Neuron (in vitro differentiated cells): ENCODE measurements at regions not wholly inside any gene's neighbourhood (a gene's known extent, or its start where the extent isn't known, plus 50 kb on each side); places are given as distances from the start of the nearest gene placed in this dataset.
"Not testable (repeated sequence)": the region's sequence is repeated elsewhere in the genome, so short reads cannot be mapped to it uniquely, and the experiment has no call there.

Experiments used
- H2AFZ ChIP-seq: one replicate; pipeline ENCODE4 v1.6.1; 2013; ENCODE audit warnings: low read depth, mild to moderate bottlenecking, inconsistent platforms, low read length, moderate library complexity
- H3K27me3 ChIP-seq: one replicate; pipeline ENCODE4 v1.6.1; 2013; ENCODE audit warnings: low read length; ENCODE audit not compliant: insufficient read depth
- H3K36me3 ChIP-seq: one replicate; pipeline ENCODE4 v1.6.1; 2013; ENCODE audit warnings: low read length; ENCODE audit not compliant: insufficient read depth
- H3K4me1 ChIP-seq: one replicate; pipeline ENCODE4 v1.6.1; 2013; ENCODE audit warnings: low read length; ENCODE audit not compliant: insufficient read depth
- H3K4me3 ChIP-seq: 2 replicates; pipeline ENCODE4 v1.5.1; 2013; ENCODE audit warnings: mild to moderate bottlenecking, low read length, moderate library complexity
- H3K9me3 ChIP-seq: one replicate; pipeline ENCODE4 v1.6.1; 2013; ENCODE audit warnings: low read length

DNA sequence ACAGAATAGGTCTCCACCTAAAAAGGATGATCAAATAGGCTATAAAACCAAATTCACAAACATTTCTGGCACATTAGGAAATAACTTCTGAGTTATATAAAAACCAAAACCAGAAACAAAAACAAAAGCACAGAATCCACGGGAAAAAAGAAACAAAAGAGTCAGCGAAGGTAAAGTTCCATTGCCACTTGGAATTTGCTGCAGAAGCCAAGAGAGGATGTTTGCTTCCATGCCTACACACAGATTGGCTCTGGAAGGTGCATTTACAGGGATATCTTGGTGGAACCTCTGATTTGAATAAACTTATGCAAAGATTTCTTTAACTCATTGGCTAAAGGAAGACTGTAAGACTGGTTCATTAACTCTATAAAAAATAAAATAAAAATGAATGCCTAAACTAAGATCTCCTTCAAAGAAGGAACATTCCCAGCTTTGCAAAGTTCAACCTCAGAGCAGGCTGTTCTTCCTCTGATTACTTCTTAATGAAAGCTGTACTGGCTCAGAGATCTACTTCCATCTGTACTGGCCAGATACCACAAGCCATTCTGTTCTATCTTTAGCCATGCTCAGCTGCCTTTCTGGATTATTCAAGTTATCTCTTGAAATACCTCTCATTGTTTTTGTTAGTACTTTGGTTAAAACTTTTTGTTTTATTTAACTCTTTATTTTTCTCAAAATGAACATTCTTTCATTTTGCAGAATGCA lies 537.5 kb upstream of the CCDC54 start:
- Histone ChIP-seq H3K4me1 (peaks cover 8% of the 10 kb centered on the region), H2AFZ (peak overlapping the region; percentile 26), H3K36me3 (no peaks in the 10 kb centered on the region), H3K27me3 (no peaks in the 10 kb centered on the region), H3K9me3 (no peaks in the 10 kb centered on the region), H3K4me3 (no peak overlapping the region)

DNA sequence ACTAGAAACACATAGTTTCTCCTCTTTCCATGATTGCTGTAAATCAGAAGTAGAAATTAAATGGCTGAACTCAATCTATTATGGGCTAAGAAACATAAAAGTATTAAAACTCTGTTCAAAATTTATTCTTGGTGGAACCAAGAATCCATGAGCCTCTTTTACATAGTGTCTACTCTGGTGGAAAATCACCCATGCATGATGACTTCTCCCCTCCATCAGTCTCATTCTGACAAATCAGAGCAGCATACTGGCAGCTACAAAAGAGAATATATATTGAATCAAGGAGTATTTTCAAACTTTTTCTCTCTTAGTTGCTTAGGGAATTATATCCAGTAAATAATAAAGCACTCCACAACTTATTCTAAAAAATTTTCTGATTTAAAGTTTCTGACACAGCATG lies 536.9 kb upstream of the CCDC54 start:
- peak overlapping the region; percentile 26 for H2AFZ ChIP-seq
- no peaks in the 10 kb centered on the region for H3K36me3 ChIP-seq
- no peak overlapping the region for H3K4me3 ChIP-seq

DNA sequence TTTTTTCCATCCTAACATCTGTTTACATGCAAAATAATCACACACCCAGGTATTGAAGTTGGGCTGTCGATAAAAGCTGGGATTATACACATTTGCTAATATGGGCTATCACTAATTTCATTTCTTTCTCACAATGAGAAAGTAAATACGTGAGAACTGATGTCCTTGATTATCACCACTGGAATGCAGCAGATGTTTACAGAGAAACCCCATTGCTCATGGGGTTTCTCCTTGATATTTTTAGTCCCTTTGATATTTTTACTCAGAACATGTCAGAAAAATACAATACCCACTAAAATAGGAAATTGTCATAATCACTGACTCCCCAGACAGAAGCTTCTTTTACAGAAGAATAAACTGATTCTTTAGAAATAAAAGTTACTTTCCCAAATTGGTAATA lies 535.1 kb upstream of the CCDC54 start:
- Histone ChIP-seq H3K27me3 (no peaks in the 10 kb centered on the region), H3K4me3 (no peak overlapping the region), H2AFZ (no peak overlapping the region), H3K4me1 (peaks cover 2% of the 10 kb centered on the region), H3K36me3 (no peaks in the 10 kb centered on the region), H3K9me3 (no peaks in the 10 kb centered on the region)

More for the DNA sequence above, 536.9 kb upstream of the CCDC54 start:
- H3K27me3 ChIP-seq, result no peaks in the 10 kb centered on the region
- H3K4me1 ChIP-seq, result peaks cover 8% of the 10 kb centered on the region
- H3K9me3 ChIP-seq, result no peaks in the 10 kb centered on the region

DNA sequence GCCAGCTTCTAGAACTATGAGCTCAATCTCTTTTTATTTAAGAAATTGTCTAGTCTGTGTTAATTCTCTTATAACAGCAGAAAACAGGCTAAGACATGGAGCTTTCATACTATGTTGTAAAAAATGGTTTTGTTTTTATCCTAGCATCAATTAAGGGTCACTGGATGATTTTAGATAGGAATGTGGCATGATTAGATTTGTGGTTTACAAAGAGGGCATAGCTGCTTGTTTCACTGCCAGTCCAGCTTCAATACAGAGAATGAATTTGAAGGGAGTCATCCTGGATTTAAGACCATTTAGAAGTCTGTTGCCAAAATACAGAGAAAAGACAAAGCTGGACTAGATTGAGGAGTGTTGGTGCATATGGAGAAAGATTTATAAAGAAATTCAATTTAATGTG lies 532.6 kb upstream of the CCDC54 start:
- H3K4me3 ChIP-seq, result no peak overlapping the region
- no peaks in the 10 kb centered on the region for H3K36me3 ChIP-seq
- H3K27me3 ChIP-seq, result no peaks in the 10 kb centered on the region
- H3K4me1 ChIP-seq, result no peaks in the 10 kb centered on the region
- no peaks in the 10 kb centered on the region for H3K9me3 ChIP-seq
- H2AFZ ChIP-seq, result no peak overlapping the region

DNA sequence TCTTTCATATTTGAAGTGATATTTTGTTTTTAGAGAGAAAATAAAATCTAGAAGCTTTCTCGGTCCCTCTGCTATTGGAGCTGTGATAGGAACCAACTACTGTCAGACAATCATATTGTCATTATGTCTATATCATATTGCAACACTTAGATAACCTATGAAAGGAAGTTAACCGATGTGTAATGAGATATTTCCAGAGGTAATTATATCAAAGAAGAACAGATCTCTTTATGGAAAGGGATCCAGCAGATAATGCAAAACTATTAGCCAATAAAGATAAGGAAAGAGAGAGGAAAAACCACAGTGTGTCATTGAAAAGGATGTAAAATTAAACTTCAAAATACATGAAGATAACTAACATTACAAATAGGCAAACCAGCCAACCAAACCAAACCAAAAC lies 529.1 kb upstream of the CCDC54 start:
- Histone ChIP-seq H3K4me3 (no peak overlapping the region), H2AFZ (no peak overlapping the region), H3K27me3 (no peaks in the 10 kb centered on the region), H3K4me1 (no peaks in the 10 kb centered on the region), H3K9me3 (no peaks in the 10 kb centered on the region), H3K36me3 (no peaks in the 10 kb centered on the region)

DNA sequence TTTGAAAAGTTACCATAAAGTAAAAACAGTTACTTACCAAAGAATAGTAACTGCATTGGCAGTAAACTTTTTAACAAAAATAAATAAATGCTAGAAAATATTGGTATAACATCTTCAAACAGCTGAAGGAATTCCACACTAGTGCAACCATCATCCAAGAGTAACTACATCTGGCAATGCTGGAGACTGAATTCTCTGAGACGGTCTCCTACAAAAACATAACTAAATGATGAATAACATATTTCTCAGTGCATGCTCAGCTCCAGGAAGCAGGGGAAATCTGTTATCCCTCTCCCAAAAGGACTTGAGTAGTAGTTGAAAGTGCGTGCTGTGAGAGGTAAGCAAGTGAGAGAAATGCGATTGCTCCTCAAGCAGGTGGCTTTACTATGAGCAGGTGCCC lies 526.8 kb upstream of the CCDC54 start:
- Histone ChIP-seq H3K36me3 (no peaks in the 10 kb centered on the region), H3K4me1 (no peaks in the 10 kb centered on the region), H3K27me3 (no peaks in the 10 kb centered on the region), H2AFZ (no peak overlapping the region), H3K4me3 (no peak overlapping the region), H3K9me3 (no peaks in the 10 kb centered on the region)

DNA sequence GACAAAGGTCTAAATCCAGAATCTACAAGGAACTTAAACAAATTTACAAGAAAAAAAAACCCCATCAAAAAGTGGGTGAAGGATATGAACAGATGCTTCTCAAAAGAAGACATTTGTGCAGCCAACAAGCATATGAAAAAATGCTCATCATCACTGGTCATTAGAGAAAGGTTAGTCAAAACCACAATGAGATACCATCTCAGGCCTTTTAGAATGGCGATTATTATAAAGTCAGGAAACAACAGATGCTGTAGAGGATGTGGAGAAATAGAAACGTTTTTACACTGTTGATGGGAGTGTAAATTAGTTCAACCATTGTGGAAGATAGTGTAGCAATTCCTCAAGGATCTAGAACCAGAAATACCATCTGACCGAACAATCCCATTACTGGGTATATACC lies 518.9 kb upstream of the CCDC54 start:
- H3K4me3 ChIP-seq, H3K27me3 ChIP-seq, H3K4me1 ChIP-seq, H3K36me3 ChIP-seq, H2AFZ ChIP-seq, H3K9me3 ChIP-seq: not testable (repeated sequence)

DNA sequence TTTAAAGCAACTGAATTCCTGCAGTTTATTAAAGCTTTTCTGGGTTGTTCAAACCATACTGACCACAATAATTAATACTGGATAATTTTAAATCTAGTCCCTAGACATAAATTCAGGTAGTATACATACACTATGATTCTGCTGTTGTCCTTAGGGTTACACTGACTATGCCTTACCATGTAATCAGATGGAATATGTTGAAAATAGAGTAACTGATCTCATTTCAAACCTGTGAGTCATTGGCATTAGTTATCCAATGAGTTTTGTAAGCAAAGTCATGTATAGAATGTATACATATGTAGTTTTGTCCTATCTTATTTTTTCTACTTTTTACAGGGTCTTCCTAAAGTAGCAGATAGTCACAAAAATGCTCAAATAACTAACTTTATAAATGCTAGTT lies 517.1 kb upstream of the CCDC54 start:
- Histone ChIP-seq H3K4me3 (no peak overlapping the region), H3K27me3 (no peaks in the 10 kb centered on the region), H2AFZ (no peak overlapping the region), H3K9me3 (no peaks in the 10 kb centered on the region), H3K36me3 (no peaks in the 10 kb centered on the region), H3K4me1 (no peaks in the 10 kb centered on the region)

DNA sequence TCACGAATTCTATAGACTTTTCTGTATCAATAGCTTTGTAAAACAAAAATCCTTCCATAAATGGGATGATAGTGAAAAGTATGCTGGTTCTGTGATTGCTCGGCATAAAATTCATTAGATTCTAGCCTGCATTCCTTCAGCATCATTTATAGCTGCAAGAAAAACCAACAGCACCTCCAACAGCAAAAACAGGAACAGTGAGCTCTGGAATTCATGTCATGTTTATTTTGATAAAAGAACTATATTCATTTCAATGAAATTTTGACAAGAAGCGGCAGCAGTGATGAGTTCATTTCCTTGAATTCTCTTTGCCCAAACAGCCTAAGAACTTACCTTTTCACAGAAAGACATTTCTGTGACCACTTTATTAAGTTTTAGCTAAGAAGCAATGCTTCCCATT lies 515.2 kb upstream of the CCDC54 start:
- Histone ChIP-seq H3K4me3 (no peak overlapping the region), H3K9me3 (no peaks in the 10 kb centered on the region), H3K27me3 (no peaks in the 10 kb centered on the region), H2AFZ (no peak overlapping the region), H3K4me1 (no peaks in the 10 kb centered on the region), H3K36me3 (no peaks in the 10 kb centered on the region)

DNA sequence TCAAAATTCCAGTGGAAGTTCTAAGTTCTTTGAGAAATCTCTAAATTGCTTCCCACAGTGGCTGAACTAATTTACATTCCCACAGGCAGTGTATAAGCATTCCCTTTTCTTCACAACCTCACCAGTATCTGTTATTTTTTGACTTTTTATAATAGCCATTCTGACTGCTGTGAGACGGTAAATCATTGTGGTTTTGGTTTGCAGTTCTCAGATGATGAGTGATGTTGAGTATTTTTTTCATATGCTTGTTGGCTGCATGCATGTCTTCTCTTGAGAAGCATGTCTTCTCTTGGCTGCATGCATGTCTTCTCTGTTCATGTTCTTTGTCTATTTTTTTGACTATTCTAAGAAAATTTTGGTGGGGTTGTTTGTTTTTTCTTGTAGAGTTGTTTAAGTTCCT lies 499.6 kb upstream of the CCDC54 start:
- no peaks in the 10 kb centered on the region for H3K9me3 ChIP-seq
- H3K27me3 ChIP-seq, result no peaks in the 10 kb centered on the region
- no peaks in the 10 kb centered on the region for H3K36me3 ChIP-seq
- H3K4me3 ChIP-seq, result no peak overlapping the region
- no peak overlapping the region for H2AFZ ChIP-seq
- H3K4me1 ChIP-seq, result peaks cover 6% of the 10 kb centered on the region

DNA sequence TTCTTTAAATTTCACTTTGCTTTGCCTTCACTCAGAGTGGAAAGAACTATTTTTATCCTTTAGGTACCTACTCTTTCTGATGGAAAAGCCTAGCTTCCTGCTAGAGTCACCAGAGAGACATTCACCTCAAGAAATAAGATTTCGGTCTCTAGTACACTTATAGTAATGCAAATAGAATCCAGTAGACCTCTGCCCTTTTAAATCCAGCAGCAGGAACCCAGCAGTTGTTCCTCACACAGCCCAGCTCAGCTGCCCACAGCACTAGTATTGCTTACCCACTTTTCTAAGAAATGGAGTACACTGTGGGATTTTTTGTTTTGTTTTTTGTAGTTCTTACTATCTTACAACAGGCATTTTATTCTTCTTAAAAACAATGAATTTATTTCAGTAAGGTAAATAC lies 497.0 kb upstream of the CCDC54 start:
- Histone ChIP-seq H3K27me3 (no peaks in the 10 kb centered on the region), H3K4me1 (peaks cover 6% of the 10 kb centered on the region), H3K4me3 (no peak overlapping the region), H2AFZ (no peak overlapping the region), H3K36me3 (no peaks in the 10 kb centered on the region), H3K9me3 (no peaks in the 10 kb centered on the region)

DNA sequence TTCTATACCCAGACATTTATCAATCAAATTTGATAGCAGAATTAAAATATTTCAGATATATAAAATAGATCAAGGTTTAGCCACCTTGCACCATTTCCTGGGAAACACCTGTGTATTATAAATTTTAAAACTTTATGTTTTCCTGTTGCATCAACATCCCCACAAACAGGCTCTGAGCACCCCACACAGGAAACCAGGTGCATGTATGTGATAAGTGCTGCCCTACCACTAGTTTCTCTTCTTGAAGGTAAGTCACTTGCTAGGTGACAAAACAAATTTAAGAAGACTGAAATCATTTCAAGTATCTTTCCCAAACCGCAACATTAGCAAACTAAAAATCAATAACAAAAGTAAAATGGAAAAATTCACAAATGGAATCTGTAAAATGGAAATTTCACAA lies 496.1 kb upstream of the CCDC54 start:
- Histone ChIP-seq H3K9me3 (peaks cover 2% of the 10 kb centered on the region), H3K27me3 (no peaks in the 10 kb centered on the region), H3K4me1 (peaks cover 6% of the 10 kb centered on the region), H3K36me3 (no peaks in the 10 kb centered on the region), H3K4me3 (no peak overlapping the region), H2AFZ (no peak overlapping the region)

DNA sequence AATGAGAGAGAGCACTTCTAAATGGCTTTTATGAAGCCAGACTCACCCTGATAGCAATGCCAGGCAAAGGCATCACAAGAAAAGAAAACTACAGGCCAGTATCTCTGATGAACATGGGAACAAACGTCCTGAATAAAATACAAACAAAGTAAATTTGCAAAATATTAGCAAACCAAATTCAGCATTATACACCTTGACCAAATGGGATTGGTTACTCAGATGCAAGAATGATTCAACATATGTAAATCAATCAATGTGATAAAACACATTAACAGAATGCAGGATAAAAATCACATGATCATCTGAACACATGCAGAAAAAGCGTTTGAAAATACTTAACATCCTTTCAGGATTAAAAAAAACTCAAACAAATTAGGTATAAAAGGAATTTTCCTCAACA lies 494.9 kb upstream of the CCDC54 start:
- Histone ChIP-seq H3K27me3 (no peaks in the 10 kb centered on the region), H3K4me1 (peaks cover 6% of the 10 kb centered on the region), H3K4me3 (no peak overlapping the region), H3K36me3 (no peaks in the 10 kb centered on the region), H2AFZ (no peak overlapping the region), H3K9me3 (peaks cover 4% of the 10 kb centered on the region)

DNA sequence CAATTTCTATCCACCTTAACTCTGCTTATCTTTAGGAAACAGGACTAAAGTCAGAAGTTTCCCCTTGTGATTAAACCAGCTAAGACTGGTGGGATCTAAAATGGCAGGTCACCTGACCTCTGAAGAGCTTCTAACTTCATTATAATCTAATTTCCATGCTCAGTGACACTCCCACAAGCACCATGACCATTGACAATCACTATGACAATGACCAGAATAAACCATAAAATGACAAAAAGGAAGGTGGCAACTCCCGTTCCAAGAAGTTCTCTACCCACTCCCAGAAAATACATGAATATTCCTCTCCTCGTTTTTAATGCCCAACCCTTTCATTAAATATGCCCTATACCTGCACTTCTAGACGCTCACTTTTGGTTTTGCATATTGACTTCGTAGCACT lies 471.2 kb upstream of the CCDC54 start:
- Histone ChIP-seq H3K4me1 (no peaks in the 10 kb centered on the region), H3K27me3 (no peaks in the 10 kb centered on the region), H3K9me3 (peaks cover 2% of the 10 kb centered on the region), H3K36me3 (no peaks in the 10 kb centered on the region), H3K4me3 (no peak overlapping the region), H2AFZ (no peak overlapping the region)
